ENCODE measurements at regions not wholly inside any gene's neighbourhood (a gene's known extent, or its start where the extent isn't known, plus 50 kb on each side); places are given as distances from the start of the nearest gene placed in this dataset.
"Not testable (repeated sequence)": the region's sequence is repeated elsewhere in the genome, so short reads cannot be mapped to it uniquely, and the experiment has no call there.

DNA sequence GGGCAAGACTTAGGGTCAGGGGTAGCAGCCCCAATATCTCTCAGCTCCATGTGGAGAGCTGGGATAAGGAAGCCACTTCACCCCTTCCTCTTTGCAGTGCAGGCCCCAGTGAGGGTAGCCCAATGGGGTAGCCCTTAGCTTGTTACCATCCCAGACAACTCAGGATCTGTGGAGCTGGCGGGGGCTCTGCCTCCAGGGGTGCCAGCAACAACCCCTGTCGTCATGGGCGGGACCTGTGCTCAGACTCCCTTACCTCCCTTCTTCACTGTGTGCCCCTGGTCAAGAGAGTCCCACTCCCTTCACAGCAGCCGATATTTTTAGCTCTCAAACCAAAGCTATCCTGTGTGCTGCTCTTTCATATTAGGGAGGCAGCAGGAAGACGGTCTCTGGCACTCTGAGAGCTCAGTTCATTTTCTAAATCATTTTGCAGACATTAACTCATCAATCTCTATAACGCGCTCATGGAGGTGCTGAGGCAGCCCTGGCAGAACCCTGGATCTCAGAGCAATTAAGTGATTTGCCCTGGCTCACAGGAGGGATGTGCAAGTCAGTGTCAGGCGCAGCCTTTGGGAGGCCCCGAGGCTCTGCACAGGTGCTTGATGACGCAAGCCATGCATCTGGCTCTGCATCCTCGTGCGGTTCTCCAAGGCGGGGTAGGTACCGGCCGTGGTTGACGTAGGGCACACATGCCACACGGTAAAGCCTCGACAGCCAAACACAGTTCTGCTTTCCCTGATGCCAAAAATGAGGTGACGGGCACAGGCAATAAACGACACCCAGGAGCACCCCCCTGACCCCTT is 357.6 kb downstream of the SHANK2 start:
- DNase-seq (ENCODE audit: low read depth): no peak

DNA sequence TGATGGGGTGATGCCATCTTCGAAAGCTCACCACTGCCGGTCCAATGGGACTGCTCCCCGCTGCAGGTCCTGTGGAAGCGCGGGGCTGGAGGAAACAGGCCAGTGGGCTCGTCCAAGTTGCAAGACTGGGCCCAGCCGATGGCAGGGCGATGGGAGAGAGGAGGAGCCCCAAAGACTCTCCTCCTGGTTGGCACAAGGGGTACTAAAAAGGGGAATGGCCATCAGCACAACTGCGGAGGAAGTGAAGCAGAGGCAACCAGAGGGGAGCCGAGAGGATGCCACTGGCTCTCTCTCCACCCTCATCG is 357.1 kb downstream of the SHANK2 start:
- no peak for DNase-seq (ENCODE audit: low read depth)

DNA sequence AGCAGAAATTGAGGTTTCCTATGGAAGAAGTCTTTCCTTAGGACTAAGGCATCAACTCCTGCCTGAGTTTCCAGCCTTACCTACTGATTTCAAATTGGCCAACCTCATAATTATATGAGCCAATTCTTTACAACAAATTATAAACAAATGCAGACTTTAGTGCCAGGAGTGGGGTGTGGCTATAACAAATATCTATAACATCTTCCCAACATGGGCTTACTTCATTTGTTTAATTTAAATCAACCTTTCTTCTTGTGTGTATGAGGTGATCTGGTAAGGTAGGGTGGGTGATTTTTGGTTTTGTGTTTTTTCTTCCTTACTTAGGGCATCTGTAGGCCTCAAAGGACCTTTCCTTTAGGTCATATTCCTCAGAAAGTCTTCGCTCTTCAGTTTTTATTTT is 354.9 kb downstream of the SHANK2 start:
- DNase-seq (ENCODE audit: low read depth): no peak

DNA sequence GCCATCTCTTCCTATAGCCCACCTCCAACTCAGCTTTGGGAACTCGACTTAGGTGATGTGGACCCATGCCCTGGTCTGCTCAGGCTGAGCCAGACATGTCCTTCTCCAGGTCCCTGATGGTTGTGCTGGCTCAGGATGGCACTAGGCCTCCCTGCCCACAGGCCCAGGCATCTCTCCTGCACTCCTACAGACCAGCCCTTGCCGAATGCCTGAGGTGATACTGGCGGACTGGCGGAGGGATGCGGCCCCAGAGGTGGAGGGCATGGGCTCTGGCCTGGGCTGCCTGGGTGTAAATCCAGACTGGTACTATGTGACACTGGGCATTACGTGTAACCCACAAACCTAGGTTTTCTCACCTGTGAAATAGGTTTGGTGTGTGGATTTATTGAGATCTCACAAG is 352.8 kb downstream of the SHANK2 start:
- DNase-seq (ENCODE audit: low read depth): no peak

DNA sequence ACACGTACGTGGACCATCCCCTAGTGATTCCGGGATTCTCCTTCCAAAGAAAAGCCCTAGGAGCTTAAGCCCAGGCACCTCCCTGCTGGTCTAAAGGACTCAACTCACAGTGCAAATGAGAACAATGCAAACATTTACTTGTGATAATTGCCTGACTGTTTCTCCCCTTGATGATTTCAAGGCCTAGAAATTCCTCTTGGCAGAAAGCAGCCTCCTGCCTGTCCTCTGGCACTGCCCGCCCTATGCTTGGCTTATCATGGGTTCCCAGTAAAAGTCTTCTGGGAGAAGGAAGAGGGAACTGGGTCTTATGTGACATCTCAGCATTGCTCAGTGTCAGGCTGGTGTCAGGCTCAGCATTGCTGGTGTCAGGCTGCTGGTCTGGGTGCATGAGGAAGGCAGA is 351.8 kb downstream of the SHANK2 start:
- no peak for DNase-seq (ENCODE audit: low read depth)

DNA sequence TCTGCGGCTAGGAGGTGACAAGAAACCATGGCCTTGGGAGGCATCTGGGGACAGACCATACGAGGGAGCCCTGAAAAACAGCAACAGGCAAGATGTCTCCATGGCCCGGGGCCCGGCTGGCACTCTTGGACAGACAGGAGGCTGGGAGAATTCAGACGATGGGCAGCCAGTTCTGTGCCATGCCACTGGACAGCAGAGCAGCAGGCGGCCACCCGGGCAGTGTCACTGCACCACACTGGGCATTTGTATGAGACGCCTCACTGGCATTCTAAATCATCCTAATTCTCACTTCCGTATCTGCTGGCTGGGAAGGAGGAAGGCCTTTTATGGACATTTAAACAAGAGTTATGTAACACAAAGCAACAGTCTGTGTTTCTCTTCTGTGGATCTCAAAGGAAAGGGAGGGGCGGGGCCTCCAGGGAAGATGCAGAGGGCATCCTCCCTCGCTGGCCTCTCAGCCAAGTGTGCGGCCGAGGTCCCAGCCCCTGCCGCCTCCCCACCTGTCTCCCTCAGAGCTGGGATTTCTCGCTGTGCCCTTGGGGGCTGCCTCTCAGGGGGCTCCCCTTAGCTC is 350.3 kb downstream of the SHANK2 start:
- no peak for DNase-seq (ENCODE audit: low read depth)

DNA sequence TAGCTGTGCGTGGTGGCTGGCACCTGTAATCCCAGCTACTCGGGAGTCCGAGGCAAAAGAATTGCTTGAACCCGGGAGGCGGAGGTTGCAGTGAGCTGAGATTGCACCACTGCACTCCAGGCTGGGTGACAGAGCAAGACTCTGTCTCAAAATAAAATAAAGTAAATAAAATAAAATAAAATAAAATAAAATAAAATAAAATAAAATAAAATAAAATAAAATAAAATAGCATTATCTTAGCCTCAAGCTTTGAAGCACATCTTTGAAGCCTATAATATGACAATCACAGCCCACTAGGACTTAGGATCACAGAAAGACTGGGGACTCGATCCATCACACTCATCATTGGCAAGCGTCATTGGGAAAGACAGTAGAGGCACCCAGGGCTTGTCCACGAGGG is 349.1 kb downstream of the SHANK2 start:
- DNase-seq (ENCODE audit: low read depth): not testable (repeated sequence)

DNA sequence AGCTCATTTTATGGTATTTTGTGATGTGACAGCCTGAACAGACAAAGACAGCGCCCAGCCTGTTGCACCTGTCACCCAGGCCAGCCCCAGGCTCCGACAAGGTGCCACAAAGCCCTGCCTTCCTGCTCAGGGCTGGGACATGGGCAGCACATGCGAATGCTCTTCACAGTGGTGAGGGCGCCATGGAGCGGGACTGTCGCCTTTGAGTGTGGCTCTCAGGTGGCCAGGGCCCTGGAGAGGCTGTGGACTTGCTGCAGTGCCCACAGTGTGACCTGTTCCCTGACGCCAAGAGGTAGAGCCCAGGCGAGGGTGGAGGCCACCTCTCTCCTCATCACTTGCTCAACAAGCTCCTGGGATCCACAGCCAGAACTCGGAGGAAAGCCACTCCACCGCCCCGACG is 346.3 kb downstream of the SHANK2 start:
- DNase-seq (ENCODE audit: low read depth): no peak

DNA sequence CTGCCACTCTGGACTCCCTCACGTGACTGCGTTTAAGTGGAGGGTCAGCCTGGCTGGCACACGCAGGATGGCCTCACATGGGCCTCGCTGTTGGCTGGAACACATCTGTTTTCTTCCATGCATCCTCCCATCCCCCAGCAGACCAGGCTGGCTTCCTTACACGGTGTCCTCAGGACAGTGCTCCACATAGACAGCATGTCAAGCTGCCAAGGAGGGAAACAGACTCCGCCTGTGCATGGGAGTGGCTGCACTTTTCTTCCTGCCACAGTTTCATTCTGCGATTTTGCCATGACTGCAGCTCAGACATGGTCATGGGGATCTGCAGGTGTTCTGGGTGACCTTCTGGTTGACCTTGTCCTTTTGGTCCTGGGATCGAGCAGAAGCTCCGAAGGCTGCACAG is 344.2 kb downstream of the SHANK2 start:
- DNase-seq (ENCODE audit: low read depth): no peak

DNA sequence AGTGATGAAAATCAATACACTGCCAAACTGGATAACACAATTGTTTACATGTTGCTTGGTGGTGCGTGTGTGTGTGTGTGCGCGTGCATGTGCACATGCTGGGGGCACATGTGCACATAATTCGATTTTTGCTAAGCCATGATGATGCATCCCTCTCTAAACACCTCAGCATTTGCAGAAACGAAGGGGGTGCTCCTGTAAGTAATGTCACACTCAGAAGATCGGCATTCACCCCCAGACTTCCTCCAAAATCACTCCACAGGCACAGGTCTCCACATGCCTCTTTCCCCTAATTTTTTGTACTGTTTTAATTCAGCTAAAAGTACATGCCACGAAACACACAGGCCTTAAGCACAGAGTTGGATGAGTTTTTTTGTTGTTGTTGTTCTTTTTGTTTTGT is 341.5 kb downstream of the SHANK2 start:
- DNase-seq (ENCODE audit: low read depth): no peak

DNA sequence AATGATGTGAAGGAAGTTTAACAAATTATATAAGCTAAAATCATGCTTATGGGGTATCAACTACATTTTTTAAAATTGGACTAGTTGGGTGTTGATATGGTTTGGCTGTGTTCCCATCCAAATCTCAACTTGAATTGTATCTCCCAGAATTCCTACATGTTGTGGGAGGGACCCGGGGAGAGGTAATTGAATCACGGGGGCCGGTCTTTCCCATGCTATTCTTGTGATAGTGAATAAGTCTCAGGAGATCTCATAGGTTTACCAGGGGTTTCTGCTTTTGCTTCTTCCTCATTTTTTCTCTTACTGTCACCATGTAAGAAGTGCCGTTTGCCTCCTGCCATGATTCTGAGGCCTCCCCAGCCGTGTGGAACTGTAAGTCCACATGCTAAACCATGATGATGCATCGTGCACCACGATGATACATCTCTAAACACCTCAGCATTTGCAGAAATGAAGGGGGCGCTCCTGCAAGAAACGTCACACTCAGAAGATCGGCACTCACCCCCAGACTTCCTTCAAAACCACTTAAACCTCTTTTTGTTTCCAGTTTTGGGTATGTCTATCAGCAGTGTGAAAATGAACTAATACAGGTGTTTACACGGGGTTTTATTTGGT is 340.0 kb downstream of the SHANK2 start:
- DNase-seq (ENCODE audit: low read depth): no peak

DNA sequence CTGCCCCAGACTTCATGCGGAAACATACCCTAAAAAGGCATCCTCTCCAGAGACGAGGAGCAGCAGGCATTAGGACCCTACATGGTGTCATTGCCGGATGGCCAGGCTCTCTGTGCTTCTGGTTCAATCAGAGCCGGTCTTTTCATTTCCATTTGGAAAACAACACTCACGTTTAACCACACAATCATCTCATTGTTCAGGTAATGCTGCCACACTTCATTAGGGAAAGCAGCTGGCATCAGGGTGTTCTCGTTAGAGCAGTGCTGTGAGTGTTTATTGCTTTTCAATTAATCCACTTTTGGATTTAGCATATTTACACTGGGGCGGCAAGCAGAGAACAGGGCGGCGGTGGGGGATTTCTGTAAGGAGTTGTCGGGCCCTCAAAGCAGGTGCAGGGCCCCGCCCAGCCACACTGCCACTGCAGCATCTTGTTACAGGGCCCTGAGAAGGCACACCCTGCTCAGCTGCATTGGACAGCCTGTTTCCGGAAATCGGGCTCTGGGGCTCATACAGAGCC is 338.6 kb downstream of the SHANK2 start:
- no peak for DNase-seq (ENCODE audit: low read depth)

DNA sequence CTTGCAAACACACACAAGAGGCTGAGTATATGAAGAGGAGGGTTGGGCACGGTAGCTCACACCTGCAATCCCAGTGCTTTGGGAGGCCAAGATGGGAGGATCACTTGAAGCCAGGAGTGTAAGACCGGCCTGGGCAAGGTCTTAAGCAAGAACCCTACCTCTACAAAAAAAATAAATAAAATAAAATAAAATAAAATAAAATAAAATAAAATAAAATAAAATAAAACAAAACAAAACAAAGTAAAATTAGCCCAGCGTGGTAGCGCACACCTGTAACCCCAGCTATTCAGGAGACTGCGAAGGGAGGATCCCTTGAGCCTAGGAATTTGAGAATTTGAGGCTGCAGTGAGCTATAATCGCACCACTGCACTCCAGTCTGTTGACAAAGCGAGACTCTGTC is 337.9 kb downstream of the SHANK2 start:
- DNase-seq (ENCODE audit: low read depth): no peak

DNA sequence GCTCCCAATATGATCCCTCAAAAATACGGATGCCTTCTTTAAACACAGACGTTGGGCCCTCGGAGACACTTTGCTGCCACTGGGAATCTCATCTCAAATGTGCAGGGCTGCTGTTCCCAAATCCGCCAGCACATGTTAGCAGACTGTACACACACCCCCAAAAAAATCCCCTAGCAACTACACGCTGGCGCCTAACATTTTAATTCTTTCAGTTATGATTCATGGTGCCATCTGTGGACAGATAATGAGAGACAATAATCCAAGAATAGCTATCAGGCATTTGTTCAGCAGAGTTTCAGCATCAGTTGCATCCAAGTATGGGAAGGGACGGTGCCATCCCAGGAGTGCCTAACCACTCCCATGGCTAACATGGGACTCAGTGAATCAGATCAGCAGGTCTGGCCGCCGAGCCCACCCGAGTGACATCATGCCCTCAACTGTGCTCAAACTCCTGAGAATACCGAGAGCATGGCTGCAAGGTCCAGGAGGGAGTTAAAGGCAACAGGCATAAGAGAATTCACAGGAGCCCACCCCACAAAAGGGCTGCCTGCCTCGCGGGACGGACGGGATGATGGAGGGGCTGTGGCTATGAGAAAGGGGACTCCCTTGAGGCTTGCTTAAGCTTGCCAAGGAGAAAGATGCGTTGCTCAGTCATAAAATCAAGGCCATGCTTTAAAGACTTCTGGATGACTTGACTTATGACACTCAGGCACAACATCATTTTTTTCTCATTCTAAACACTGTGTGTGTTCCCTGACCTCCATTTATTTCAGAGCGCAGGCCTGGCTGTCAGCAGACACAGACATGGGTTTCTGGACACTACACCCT is 337.0 kb downstream of the SHANK2 start:
- no peak for DNase-seq (ENCODE audit: low read depth)

DNA sequence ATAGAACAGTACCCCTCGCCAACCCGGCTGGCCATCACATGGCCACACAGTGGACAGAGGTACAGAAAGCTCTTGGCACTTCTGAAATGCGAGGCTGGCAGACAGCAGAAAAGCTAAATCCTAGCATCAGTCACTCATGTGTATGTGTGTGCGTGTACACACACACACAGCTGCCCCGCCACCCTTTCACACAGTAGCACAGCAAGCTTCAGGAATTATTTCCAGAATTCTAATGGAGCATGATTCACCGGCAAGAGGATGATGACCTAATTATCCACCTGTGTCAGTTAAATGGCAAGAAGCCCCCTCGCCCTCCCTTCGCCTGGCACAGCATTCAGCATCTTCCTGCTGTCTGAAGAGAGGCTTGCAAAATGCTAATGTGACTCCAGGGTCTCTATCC is 336.0 kb downstream of the SHANK2 start:
- no peak for DNase-seq (ENCODE audit: low read depth)

DNA sequence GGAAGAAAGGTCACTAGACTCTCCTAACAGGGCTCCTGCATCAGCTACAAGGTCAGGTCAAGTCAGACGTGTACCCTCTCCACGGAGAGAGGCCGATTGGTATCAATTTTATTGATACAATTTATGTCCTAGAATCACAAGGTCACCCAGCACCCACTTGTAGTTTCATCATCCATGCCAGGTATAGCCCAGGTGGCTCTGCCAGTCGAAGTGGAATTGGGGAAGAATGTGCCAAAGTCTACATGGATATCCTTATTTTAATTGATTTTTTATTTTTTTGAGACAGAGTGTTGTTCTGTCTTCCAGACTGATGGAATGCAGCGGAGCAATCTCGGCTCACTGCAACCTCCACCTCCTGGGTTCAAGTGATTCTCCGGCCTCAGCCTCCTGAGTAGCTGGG is 334.1 kb downstream of the SHANK2 start:
- DNase-seq (ENCODE audit: low read depth): no peak

DNA sequence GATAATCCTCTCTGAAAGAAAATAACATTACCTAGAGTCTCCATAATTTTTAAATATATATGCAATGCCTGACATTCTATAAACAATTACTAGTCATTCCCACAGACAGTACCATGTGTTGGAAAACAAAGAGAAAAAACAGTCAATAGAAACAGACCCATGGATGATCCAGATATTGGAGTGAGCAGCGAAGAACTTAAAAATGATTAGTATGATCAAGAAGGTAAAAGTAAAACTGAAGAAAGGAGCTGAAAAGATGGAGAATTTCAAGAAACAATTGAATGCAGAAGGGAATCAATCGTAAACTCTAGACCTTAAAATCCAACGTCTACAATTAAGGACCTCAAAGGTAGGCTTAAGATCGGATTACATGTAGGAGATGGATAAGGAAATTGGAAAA is 330.6 kb downstream of the SHANK2 start:
- DNase-seq (ENCODE audit: low read depth): no peak

DNA sequence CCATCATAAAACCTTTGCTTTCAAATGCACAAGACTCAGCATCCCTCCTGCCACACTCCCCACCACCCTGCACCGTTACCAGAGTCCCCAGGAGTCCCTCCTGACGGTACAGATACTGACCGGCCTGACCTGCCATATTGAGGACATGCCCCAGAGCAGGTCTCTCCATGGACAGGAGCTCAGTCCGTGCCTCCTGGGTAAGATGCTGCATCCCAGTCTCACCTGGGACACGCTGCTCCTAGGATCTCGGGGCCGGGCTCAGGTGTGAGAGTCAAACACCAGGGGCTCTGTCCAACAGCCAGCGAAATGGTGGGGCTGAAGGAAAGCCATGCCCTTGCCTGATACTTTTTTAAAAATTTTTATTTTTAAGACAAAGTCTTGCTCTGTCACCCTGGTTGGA is 328.3 kb downstream of the SHANK2 start:
- DNase-seq (ENCODE audit: low read depth): no peak

DNA sequence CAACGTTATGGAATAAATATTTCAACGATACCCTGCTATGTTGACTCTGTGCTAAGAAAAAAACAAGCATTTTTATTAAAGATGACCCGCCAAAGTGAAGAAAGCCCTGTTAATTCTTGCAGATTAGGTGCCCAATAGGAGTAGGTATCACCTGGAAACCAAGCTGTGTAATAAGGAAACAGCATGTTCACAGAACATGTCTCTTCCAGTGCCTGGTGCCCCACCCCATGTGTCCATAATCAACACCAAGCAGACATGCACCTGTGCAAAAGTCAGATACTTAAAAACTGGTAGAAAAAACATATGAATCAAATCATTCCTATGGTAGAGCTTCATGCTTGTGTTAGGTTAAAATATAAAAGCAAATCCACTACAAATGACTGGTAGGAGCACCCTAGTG is 327.1 kb downstream of the SHANK2 start:
- DNase-seq (ENCODE audit: low read depth): no peak

DNA sequence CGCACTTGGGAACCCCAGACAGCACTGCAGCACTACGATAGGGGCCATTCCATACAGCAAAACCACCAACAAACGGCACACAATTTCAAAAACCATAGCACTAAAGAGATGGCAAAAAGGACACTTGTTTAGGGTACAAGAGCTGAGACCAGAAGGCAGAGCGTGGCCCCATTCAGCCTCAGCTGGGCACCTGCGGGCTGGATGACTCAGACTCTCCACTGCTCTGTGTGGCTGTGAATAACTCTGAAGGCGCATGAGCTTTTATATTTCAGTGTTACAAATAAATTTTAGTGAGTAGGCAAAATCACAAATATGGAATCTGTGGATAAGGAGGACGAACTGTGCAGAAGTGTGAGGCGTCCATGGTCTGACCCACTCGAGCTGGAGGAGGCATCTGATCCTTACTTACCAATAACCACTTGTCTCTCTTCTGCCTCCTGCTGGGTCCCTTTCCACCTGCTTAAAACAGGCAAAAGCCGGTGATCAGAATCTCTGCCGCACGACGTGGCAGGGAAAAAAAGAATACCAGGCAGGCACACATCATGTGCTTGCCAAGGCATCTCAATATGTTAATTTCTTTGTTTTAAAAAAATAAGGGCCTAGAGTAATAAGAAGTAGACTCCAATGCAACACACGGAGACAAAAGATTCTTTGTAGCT is 325.7 kb downstream of the SHANK2 start:
- DNase-seq (ENCODE audit: low read depth): no peak

DNA sequence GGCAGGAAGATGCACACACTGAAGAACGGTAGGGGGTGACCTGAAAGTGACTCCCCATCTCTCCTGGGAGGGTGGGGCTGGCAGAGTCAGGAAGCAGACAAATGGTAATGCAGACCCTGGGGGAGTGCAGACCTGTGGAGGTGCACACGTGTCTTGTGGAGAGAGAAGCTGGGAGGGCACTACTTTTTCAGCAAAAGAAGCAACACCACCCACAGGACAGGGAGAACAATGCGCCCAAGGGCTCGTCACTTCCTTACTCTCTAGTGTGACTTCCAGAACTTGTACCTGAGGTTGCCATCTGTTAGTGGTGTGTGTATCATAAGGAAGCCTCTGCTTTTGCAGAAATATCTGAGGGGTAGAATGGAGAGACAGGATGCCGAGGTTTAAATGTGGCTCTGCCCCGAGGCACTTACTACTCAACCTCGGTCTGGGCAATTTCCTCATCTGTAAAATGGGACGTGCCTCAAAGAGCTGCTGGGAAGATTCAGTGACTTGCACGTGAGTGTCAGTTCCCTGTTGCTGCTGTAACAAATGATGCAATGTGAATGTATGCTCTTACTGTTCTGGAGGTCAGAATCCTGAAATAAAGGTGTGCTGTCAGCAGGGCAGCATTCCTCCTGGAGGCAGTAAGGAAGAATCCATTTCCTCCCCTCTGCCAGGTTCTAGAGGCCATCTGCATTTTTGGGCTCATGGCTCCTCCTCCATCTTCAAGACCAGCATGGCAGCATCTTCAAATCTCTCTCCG is 323.4 kb downstream of the SHANK2 start:
- DNase-seq (ENCODE audit: low read depth): no peak

DNA sequence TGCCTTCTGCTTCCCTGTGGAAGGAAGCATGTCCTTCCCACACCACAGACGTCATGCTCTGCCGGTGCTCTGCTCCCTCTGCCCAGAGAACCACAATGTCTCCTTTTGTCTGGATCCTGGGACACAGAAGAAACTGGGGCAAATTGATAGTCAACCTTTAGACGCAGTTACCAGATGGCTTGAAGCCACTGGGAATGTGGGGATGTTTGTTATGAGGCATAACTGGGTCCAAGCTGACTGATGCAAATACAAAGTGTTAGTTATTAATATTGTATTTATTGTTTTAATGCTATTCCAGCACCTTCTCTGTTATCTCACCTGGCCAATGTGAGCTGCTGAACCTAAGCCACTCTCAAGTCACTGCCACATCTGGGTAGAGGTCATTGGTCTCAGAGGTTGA is 322.2 kb downstream of the SHANK2 start:
- DNase-seq (ENCODE audit: low read depth): no peak
